Trophoblast cell (in vitro differentiated cells and primary cell): ENCODE measurements at regions not wholly inside any gene's neighbourhood (a gene's known extent, or its start where the extent isn't known, plus 50 kb on each side); places are given as distances from the start of the nearest gene placed in this dataset.

ENCODE experiments used
- DNase-seq, 2 donors: peaks; one replicate each; pipeline ENCODE4 v3.0.0-alpha.2; 2016
- H2AFZ ChIP-seq: 2 replicates; pipeline ENCODE4 v1.6.1; 2013; ENCODE audit warnings: low read length, moderate library complexity, mild to moderate bottlenecking; ENCODE audit not compliant: insufficient read depth, poor library complexity
- H2AK5ac ChIP-seq: 2 replicates; pipeline ENCODE4 v1.6.1; 2013; ENCODE audit warnings: mild to moderate bottlenecking, low read length
- H2BK120ac ChIP-seq: 2 replicates; pipeline ENCODE4 v1.6.1; 2013; ENCODE audit warnings: low read length, mild to moderate bottlenecking, moderate library complexity; ENCODE audit not compliant: insufficient read depth, poor library complexity
- H2BK12ac ChIP-seq: 2 replicates; pipeline ENCODE4 v1.6.1; 2013; ENCODE audit warnings: mild to moderate bottlenecking, low read length, moderate library complexity
- H2BK5ac ChIP-seq: 2 replicates; pipeline ENCODE4 v1.6.1; 2013; ENCODE audit warnings: low read length, low read depth, moderate library complexity, mild to moderate bottlenecking; ENCODE audit not compliant: poor library complexity
- H3K14ac ChIP-seq: 2 replicates; pipeline ENCODE4 v1.6.1; 2013; ENCODE audit warnings: mild to moderate bottlenecking, low read length
- H3K18ac ChIP-seq: 2 replicates; pipeline ENCODE4 v1.6.1; 2013; ENCODE audit warnings: mild to moderate bottlenecking, low read length
- H3K23ac ChIP-seq: 2 replicates; pipeline ENCODE4 v1.6.1; 2013; ENCODE audit warnings: low read length
- H3K27ac ChIP-seq: 2 replicates; pipeline ENCODE4 v1.5.1; 2013; ENCODE audit warnings: low read depth, mild to moderate bottlenecking, inconsistent platforms, low read length, moderate library complexity
- H3K27me3 ChIP-seq: 2 replicates; pipeline ENCODE4 v1.6.1; 2013; ENCODE audit warnings: inconsistent platforms, mild to moderate bottlenecking, low read length, moderate library complexity; ENCODE audit not compliant: insufficient read depth
- H3K36me3 ChIP-seq, 2 experiments: 1 replicate in 1 of 2; 2 replicates in 1 of 2; pipeline ENCODE4 v1.6.1; 2013; ENCODE audit warnings: low read length in 2 of 2, mild to moderate bottlenecking in 2 of 2, moderate library complexity in 1 of 2; ENCODE audit not compliant: insufficient read depth in 2 of 2, control insufficient read depth in 1 of 2
- H3K4ac ChIP-seq: 2 replicates; pipeline ENCODE4 v1.6.1; 2013; ENCODE audit warnings: low read depth, mild to moderate bottlenecking, low read length, moderate library complexity
- H3K4me1 ChIP-seq, 2 experiments: 1 replicate in 1 of 2; 2 replicates in 1 of 2; pipeline ENCODE4 v1.6.1; 2013; ENCODE audit warnings: low read length in 2 of 2, mild to moderate bottlenecking in 2 of 2, moderate library complexity in 1 of 2; ENCODE audit not compliant: insufficient read depth in 2 of 2, control insufficient read depth in 1 of 2
- H3K4me2 ChIP-seq: 2 replicates; pipeline ENCODE4 v1.6.1; 2013; ENCODE audit warnings: inconsistent platforms, mild to moderate bottlenecking, low read length, moderate library complexity
- H3K4me3 ChIP-seq: 2 replicates; pipeline ENCODE4 v1.5.1; 2013; ENCODE audit warnings: mild to moderate bottlenecking, low read depth, low read length, inconsistent platforms
- H3K79me1 ChIP-seq: one replicate; pipeline ENCODE4 v1.6.1; 2013; ENCODE audit warnings: low read length
- H3K79me2 ChIP-seq: 2 replicates; pipeline ENCODE4 v1.6.1; 2013; ENCODE audit warnings: low read length, mild to moderate bottlenecking; ENCODE audit not compliant: control insufficient read depth, insufficient read depth, poor library complexity
- H3K9ac ChIP-seq: 2 replicates; pipeline ENCODE4 v1.6.1; 2013; ENCODE audit warnings: mild to moderate bottlenecking, low read length
- H3K9me3 ChIP-seq: 2 replicates; pipeline ENCODE4 v1.6.1; 2013; ENCODE audit warnings: low read depth, mild to moderate bottlenecking, control low read depth, inconsistent platforms, low read length; ENCODE audit not compliant: insufficient read depth
- H4K12ac ChIP-seq: 2 replicates; pipeline ENCODE4 v1.6.1; 2013; ENCODE audit warnings: low read depth, mild to moderate bottlenecking, low read length, moderate library complexity
- H4K8ac ChIP-seq: 2 replicates; pipeline ENCODE4 v1.6.1; 2013; ENCODE audit warnings: low read depth, mild to moderate bottlenecking, low read length, moderate library complexity
- H4K91ac ChIP-seq: one replicate; pipeline ENCODE4 v1.6.1; 2013; ENCODE audit warnings: low read depth, mild to moderate bottlenecking, low read length, moderate library complexity
- WGBS: extraction: QIAGEN DNeasy Blood & Tissue Kit; methylation state at CpG from one replicate; pipeline ENCODE4 v1.1.7; 2013; ENCODE audit warnings: missing lambda C conversion rate; ENCODE audit not compliant: insufficient read length, insufficient coverage; ENCODE audit errors: extremely low coverage; 5-methylcytosine and 5-hydroxymethylcytosine counted together

GRCh38 chr5:174318578-174318977 lies 273.1 kb downstream of the NSG2 start:
- Histone ChIP-seq H3K79me1 (peaks cover 3% of the 10 kb centered on the region), H3K23ac (no peak overlapping the region), H3K4ac (no peak overlapping the region), H3K4me1 (peaks cover 0 to 8% of the 10 kb centered on the region in 2 experiments), H3K18ac (no peak overlapping the region), H4K12ac (no peak overlapping the region), H4K91ac (no peak overlapping the region), H3K4me3 (no peak overlapping the region), H2AK5ac (no peak overlapping the region), H3K9me3 (peaks cover 2% of the 10 kb centered on the region), H3K4me2 (no peak overlapping the region), H3K9ac (no peak overlapping the region), H2BK5ac (no peak overlapping the region), H3K79me2 (no peaks in the 10 kb centered on the region), H3K27me3 (no peaks in the 10 kb centered on the region), H3K27ac (no peak overlapping the region), H2BK12ac (no peak overlapping the region), H3K36me3 (no peaks in the 10 kb centered on the region), H2AFZ (no peak overlapping the region), H4K8ac (no peak overlapping the region), H2BK120ac (no peak overlapping the region), H3K14ac (no peak overlapping the region)
- DNase-seq, result no peak

DNA sequence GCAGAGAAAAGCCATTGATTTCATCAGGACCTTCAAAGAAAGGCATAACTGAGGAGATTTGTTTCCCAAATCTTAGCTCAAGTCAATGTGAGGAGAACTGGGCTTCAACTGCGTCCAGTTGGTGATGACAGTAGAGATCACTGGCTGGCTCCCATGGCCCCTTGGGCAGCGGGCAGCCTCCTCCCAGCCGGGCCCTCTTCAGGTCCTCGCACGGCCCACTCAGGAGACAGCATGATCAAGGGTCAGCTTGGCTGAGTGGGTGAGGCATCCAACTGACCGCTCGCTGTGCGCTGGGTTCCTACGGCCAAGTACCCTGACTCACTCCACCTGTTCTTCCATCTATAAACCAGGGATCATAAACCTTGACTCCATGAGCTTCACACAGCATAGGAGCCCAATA lies 274.0 kb downstream of the NSG2 start:
- Histone ChIP-seq H2BK5ac (no peak overlapping the region), H3K4me3 (no peak overlapping the region), H3K18ac (no peak overlapping the region)

GRCh38 chr5:174320051-174320450 lies 274.5 kb downstream of the NSG2 start:
- Histone ChIP-seq H2BK5ac (no peak overlapping the region), H2AFZ (no peak overlapping the region), H2AK5ac (no peak overlapping the region), H3K27me3 (no peaks in the 10 kb centered on the region), H3K4ac (no peak overlapping the region), H3K18ac (no peak overlapping the region), H3K79me2 (no peaks in the 10 kb centered on the region), H2BK120ac (no peak overlapping the region), H3K9me3 (no peaks in the 10 kb centered on the region), H2BK12ac (no peak overlapping the region), H3K9ac (no peak overlapping the region), H3K27ac (no peak overlapping the region), H4K91ac (no peak overlapping the region), H3K23ac (no peak overlapping the region), H3K4me3 (no peak overlapping the region), H3K79me1 (peaks cover 3% of the 10 kb centered on the region), H4K8ac (no peak overlapping the region), H3K36me3 (no peaks in the 10 kb centered on the region), H3K14ac (no peak overlapping the region), H4K12ac (no peak overlapping the region), H3K4me2 (no peak overlapping the region), H3K4me1 (peaks cover 0 to 8% of the 10 kb centered on the region in 2 experiments)
- DNase-seq, result peak; percentile 79 to 88
- no CpG with 5 or more reads among the region's 6 CpGs for WGBS

More for the DNA sequence above, 274.0 kb downstream of the NSG2 start:
- Histone ChIP-seq H4K91ac (no peak overlapping the region), H3K4me1 (peaks cover 0 to 8% of the 10 kb centered on the region in 2 experiments), H2BK12ac (no peak overlapping the region), H4K12ac (no peak overlapping the region), H3K9ac (no peak overlapping the region), H2AK5ac (peak overlapping the region; percentile 44), H3K27ac (no peak overlapping the region), H2AFZ (no peak overlapping the region), H3K14ac (no peak overlapping the region), H3K4ac (no peak overlapping the region), H3K9me3 (no peaks in the 10 kb centered on the region), H3K79me1 (peaks cover 3% of the 10 kb centered on the region), H3K27me3 (no peaks in the 10 kb centered on the region), H3K79me2 (no peaks in the 10 kb centered on the region), H3K23ac (no peak overlapping the region), H3K4me2 (no peak overlapping the region), H3K36me3 (no peaks in the 10 kb centered on the region), H4K8ac (no peak overlapping the region), H2BK120ac (no peak overlapping the region)
- DNase-seq, result no peak
- WGBS, result no CpG with 5 or more reads among the region's 9 CpGs

GRCh38 chr5:174323878-174324281 lies 278.4 kb downstream of the NSG2 start:
- H3K23ac ChIP-seq, result no peak overlapping the region
- no peak overlapping the region for H3K9ac ChIP-seq
- no peak overlapping the region for H4K91ac ChIP-seq
- no peak overlapping the region for H2BK5ac ChIP-seq
- no peak overlapping the region for H3K4me3 ChIP-seq
- H3K14ac ChIP-seq, result no peak overlapping the region
- no CpG with 5 or more reads among the region's 4 CpGs for WGBS
- no peaks in the 10 kb centered on the region for H3K9me3 ChIP-seq
- peaks cover 16 to 29% of the 10 kb centered on the region in 2 experiments for H3K4me1 ChIP-seq
- H4K12ac ChIP-seq, result no peak overlapping the region
- no peak overlapping the region for H2BK12ac ChIP-seq
- no peaks in the 10 kb centered on the region for H3K36me3 ChIP-seq
- H3K18ac ChIP-seq, result no peak overlapping the region
- H3K27me3 ChIP-seq, result no peaks in the 10 kb centered on the region
- no peak overlapping the region for H3K4ac ChIP-seq
- H3K79me2 ChIP-seq, result peaks cover 3% of the 10 kb centered on the region
- no peak overlapping the region for H3K27ac ChIP-seq
- H2AFZ ChIP-seq, result no peak overlapping the region
- no peak overlapping the region for H4K8ac ChIP-seq
- H2BK120ac ChIP-seq, result no peak overlapping the region
- no peak overlapping the region for H2AK5ac ChIP-seq
- DNase-seq, result peak in 1 of 2 donors; percentile 21
- no peak overlapping the region for H3K4me2 ChIP-seq
- H3K79me1 ChIP-seq, result peaks cover 22% of the 10 kb centered on the region
